GM18951 (cell line): ENCODE measurements at regions not wholly inside any gene's neighbourhood (a gene's known extent, or its start where the extent isn't known, plus 50 kb on each side); places are given as distances from the start of the nearest gene placed in this dataset.

ENCODE experiments used
- POLR2A ChIP-seq: IDR thresholded peaks from 4 replicates; pipeline ENCODE4 v1.6.1; 2011; ENCODE audit warnings: mild to moderate bottlenecking; ENCODE audit not compliant: insufficient read length, insufficient read depth; ENCODE audit errors: extremely low read depth
- in situ Hi-C: fragments of 300-500 bp; cut with MboI; formaldehyde crosslinking; loops from one replicate; pipeline ENCODE4 v1.12.0; 2022; ENCODE audit warnings: low sequenced_read_pairs, mixed read lengths, inconsistent platforms; ENCODE audit not compliant: unreplicated experiment

GRCh38 chr20:4454111-4454510 lies 205.0 kb upstream of the ADRA1D start:
- TF ChIP-seq POLR2A = no peak
- in situ Hi-C loops = no loop called here

GRCh38 chr20:4453359-4453758 lies 204.3 kb upstream of the ADRA1D start:
- in situ Hi-C loops = no loop called here
- no peak for TF ChIP-seq POLR2A

DNA sequence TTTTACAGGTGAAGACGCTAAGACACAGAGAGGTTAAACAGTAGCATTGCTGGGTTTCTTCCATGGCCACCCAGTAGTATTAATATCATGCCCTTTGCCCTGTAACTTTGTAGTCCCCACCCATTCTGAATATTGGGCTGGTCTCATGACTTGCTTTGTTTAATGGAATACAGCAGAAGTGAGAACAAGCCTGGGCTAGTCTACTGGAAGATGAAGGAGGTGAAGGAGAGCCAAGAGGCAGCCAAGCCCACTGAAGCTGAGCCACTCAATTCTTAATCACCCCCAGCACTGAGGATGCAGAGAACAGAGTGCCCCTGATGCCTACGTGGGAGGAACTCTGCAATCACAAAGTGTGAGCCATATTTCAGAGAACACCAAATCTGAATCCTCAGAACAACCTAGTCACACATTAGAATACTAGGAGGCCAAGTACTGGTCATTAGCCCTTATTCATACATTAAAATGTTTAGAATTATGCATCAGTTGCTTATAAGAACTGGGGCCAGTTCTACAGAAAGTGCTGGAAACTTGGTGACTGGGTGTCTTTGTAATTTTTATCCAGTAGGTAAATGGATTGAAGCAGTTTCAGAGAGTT lies 202.5 kb upstream of the ADRA1D start:
- in situ Hi-C loops = no loop called here
- TF ChIP-seq POLR2A = no peak

DNA sequence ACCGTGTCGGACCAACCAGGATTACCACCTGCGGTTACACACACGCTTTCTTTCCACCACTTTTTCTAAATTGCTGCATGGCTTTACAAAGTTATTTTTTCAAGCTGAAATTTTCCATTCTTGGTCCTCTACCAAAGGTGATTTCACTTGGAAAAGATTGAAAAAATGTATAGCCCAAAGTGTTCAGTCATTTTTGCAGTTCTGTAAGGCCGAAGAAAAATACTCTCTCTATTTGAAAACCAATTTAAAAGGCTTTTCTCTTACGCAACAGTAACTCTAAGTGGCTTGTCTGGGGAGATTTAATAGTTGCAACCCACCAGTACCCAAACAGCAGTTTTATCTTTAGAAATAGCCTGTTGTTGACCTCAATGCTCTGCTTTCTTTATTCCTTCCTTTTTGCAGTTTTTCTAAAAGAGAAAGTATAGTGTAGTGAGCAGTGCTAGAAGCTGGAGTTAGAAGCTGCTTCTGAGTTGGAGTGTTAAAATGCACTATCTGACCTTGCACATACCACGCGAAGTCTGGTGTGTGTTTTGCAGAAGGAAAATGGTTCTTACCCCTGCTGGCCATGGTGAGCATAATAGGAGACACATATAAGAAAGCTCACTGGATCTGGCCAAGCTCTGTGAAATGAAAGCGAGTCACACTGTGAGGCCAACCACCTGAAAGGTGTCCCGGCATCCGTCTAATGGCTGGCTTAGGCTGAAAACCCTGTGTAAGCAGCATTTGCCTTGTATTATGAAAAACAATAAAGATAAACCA lies 201.0 kb upstream of the ADRA1D start:
- in situ Hi-C loops = no loop called here
- no peak for TF ChIP-seq POLR2A

DNA sequence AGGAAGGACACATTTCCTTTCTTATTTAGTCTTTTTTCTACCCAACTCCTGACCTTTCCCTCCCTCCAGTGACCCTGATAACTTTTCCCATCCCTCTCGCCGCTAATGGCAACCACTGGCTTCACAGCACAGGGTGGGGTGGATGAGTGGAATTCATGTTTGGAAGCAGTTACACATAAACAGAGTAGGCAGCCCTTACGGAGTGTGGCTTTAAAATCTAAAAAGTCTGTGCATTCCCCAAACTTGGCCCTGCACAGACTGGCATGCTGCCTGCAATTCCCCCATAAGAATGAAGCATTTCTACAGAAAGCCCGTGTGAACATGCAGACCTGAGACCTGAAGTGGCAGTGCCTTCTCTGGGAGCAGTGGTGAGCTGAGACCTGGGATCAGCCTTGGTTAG lies 196.7 kb upstream of the ADRA1D start:
- TF ChIP-seq POLR2A = no peak
- in situ Hi-C loops = no loop called here

DNA sequence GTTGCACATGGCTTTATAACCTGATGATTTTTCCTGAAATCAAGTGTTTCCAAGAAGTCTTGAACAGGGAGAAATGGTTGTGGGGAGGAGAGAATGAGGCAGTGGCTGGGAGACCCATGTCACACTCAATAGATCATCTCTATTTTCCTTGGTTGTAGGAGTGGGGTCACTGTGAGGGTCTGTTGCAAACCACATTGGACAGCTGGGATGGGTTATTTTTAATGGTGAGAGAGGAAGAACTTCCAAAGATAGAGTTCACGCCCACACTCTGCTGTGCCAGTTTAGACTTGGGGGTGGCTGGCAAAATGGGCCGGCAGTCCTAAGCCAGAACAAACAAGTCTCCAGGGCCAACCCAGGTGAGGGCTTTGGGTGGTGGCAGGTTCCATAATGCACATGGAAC lies 196.2 kb upstream of the ADRA1D start:
- in situ Hi-C loops = no loop called here
- TF ChIP-seq POLR2A = no peak

DNA sequence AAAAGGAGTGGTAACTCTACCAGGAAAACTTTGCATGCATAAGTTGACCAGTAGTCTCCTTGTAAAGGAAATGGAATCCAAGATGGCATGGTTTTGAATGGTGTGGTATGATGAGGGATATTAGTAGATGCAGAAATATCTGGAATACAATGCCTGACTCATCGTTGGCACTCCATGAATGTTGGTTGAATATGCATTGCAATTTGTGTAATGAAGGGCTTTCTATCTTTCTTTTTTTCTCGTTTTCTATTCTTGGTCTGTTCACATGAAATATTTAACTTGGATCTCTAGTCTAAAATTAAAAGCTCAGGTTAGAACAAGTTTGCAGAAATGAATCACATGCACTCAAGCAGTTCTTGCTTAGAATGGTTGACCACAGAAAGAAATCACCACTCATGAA lies 195.3 kb upstream of the ADRA1D start:
- in situ Hi-C loops = no loop called here
- TF ChIP-seq POLR2A = no peak

DNA sequence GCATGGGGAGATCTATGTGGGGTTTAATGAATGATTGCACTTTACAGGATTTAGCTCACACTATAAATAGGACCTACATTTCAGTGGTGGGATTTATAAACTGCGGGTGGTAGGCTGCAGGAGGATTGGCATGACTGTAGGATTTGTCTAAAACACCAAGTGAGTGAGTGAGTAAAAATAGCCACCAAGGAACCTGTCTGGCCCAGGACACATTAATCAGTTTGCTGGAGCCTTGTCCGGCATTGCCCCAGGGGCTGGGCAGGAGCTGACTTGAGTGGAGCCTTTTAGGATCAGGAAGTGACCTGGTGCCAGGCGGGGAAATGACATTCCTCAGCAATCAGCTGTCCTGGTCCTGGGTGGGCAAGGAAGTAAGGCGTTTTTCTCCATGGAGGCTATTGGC lies 193.9 kb upstream of the ADRA1D start:
- in situ Hi-C loops = no loop called here
- no peak for TF ChIP-seq POLR2A

DNA sequence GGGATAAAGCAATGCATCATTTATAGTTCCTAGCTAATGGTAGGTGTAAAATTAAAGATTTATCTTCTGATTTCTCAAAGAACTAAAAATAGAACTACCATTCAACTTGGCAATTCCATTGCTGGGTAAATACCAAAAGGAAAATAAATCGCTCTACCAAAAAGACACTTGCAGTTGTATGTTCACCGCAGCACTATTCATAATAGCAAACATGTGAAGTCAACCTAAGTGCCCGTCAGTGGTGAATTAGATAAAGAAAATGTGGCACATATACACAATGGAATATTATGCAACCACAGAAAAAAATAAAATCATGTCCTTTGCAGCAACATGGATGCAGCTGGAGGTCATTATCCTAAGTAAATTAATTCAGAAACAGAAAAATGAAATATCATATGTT lies 192.8 kb upstream of the ADRA1D start:
- in situ Hi-C loops = no loop called here
- TF ChIP-seq POLR2A = no peak

- TF ChIP-seq POLR2A = no peak
- in situ Hi-C loops = no loop called here
Measured at GRCh38 chr20:4441191-4441590, 192.1 kb upstream of the ADRA1D start.

- TF ChIP-seq POLR2A = no peak
Measured at GRCh38 chr20:4439461-4439860, 190.4 kb upstream of the ADRA1D start.

DNA sequence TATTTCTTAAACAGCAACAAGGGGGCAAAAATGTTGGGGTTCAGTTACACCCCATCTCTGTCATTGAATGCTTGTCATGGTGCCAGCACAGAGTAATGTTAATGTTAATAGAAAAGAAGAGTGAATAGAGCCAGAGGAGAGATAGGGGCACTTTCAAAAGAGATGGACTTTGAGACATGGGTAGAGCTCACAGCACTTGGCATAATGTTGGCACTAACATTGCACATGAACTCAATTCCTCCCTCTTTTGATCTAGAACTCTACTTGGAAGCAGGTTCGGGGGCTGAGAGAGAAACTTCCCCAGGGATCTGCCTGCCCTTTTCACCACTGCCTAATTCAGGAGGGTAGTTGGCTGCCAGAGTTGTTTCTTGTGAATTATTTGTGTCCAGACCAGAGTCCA lies 188.0 kb upstream of the ADRA1D start:
- in situ Hi-C loops = no loop called here
- TF ChIP-seq POLR2A = no peak

More at GRCh38 chr20:4439461-4439860, 190.4 kb upstream of the ADRA1D start:
- in situ Hi-C loops = no loop called here

GRCh38 chr20:4435671-4436455 lies 186.8 kb upstream of the ADRA1D start:
- in situ Hi-C loops = no loop called here

DNA sequence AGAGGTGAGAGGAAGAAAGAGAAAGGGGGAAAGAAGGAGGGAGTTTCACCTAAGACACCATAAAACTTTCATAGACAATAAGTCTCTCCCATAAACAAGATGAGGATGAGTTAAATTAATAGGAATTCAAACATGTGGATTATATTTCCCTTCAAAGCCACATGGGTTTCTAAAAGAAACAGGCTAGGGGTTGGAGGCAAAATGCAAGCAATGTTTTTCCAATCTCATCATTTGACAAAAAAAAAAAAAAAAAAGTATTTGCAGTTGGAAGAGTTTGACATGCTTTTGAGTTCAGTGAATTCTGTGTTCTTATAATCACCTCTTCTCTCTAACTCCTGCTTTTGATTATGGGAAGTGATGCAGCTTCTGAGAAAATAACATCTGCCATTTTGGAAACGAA lies 186.1 kb upstream of the ADRA1D start:
- in situ Hi-C loops = no loop called here
- no peak for TF ChIP-seq POLR2A

More at GRCh38 chr20:4435671-4436455, 186.8 kb upstream of the ADRA1D start:
- no peak for TF ChIP-seq POLR2A
